Endodermal cell (in vitro differentiated cells): ENCODE measurements at regions not wholly inside any gene's neighbourhood (a gene's known extent, or its start where the extent isn't known, plus 50 kb on each side); places are given as distances from the start of the nearest gene placed in this dataset.
"Not testable (repeated sequence)": the region's sequence is repeated elsewhere in the genome, so short reads cannot be mapped to it uniquely, and the experiment has no call there.

Experiments used
- DNase-seq: peaks from one replicate; pipeline ENCODE4 v3.0.0-alpha.2; 2017
- H3K27ac ChIP-seq: 2 replicates; pipeline ENCODE4 v1.5.1; 2013; ENCODE audit warnings: mild to moderate bottlenecking, low read depth, low read length, moderate library complexity
- H3K27me3 ChIP-seq: 2 replicates; pipeline ENCODE4 v1.6.1; 2013; ENCODE audit warnings: mild to moderate bottlenecking, low read length, moderate library complexity; ENCODE audit not compliant: insufficient read depth, control insufficient read depth, poor library complexity, severe bottlenecking
- H3K36me3 ChIP-seq: 2 replicates; pipeline ENCODE4 v1.7.0; 2013; ENCODE audit warnings: mild to moderate bottlenecking, low read length, moderate library complexity; ENCODE audit not compliant: control insufficient read depth, insufficient read depth
- H3K4me1 ChIP-seq: one replicate; pipeline ENCODE4 v1.7.0; 2013; ENCODE audit warnings: low read length; ENCODE audit not compliant: control insufficient read depth, insufficient read depth
- H3K4me3 ChIP-seq: 2 replicates; pipeline ENCODE4 v1.5.1; 2013; ENCODE audit warnings: mild to moderate bottlenecking, low read length, moderate library complexity
- H3K9ac ChIP-seq: 2 replicates; pipeline ENCODE4 v1.6.1; 2013; ENCODE audit warnings: mild to moderate bottlenecking, low read length, moderate library complexity; ENCODE audit not compliant: poor library complexity, severe bottlenecking; ENCODE audit errors: extremely low read depth
- H3K9me3 ChIP-seq: 2 replicates; pipeline ENCODE4 v1.6.1; 2013; ENCODE audit warnings: mild to moderate bottlenecking, low read length, moderate library complexity; ENCODE audit not compliant: control insufficient read depth
- H3K27ac Mint-ChIP-seq: 2 replicates; pipeline ENCODE4 v1.8.0; 2020; ENCODE audit warnings: mixed read lengths
- H3K27me3 Mint-ChIP-seq: 2 replicates; pipeline ENCODE4 v1.8.0; 2021; ENCODE audit warnings: mild to moderate bottlenecking, mixed read lengths; ENCODE audit not compliant: insufficient read depth
- H3K36me3 Mint-ChIP-seq: 2 replicates; pipeline ENCODE4 v1.8.0; 2020; ENCODE audit warnings: low read depth, mixed read lengths
- H3K4me1 Mint-ChIP-seq: 2 replicates; pipeline ENCODE4 v1.8.0; 2020; ENCODE audit warnings: mixed read lengths
- H3K4me3 Mint-ChIP-seq: 2 replicates; pipeline ENCODE4 v1.8.0; 2020; ENCODE audit warnings: mild to moderate bottlenecking, moderate library complexity, mixed read lengths
- H3K9me3 Mint-ChIP-seq: 2 replicates; pipeline ENCODE4 v1.8.0; 2020; ENCODE audit warnings: mild to moderate bottlenecking, mixed read lengths
- CTCF ChIP-seq: fragments of 200-600 bp; sonication (generic); conservative IDR thresholded peaks from 2 replicates; pipeline ENCODE4 v1.5.0; 2021; ENCODE audit warnings: antibody characterized with exemption, mild to moderate bottlenecking
- WGBS, 2 experiments: methylation state at CpG; one replicate each; pipeline versions ENCODE4 v1.1.5 to v1.1.7; 2013; ENCODE audit warnings: missing lambda C conversion rate in 2 of 2, mixed read lengths in 1 of 2; ENCODE audit not compliant: insufficient coverage in 1 of 2, insufficient read length in 1 of 2; 5-methylcytosine and 5-hydroxymethylcytosine counted together

- H3K9me3 Mint-ChIP-seq, result no peaks in the 10 kb centered on the region
- no peaks in the 10 kb centered on the region for H3K4me1 ChIP-seq
- peaks cover 3% of the 10 kb centered on the region for H3K27me3 Mint-ChIP-seq
- no peak overlapping the region for H3K27ac ChIP-seq
- H3K36me3 Mint-ChIP-seq, result no peaks in the 10 kb centered on the region
- H3K4me3 ChIP-seq, result no peak overlapping the region
- no peaks in the 10 kb centered on the region for H3K4me1 Mint-ChIP-seq
- H3K27ac Mint-ChIP-seq, result no peak overlapping the region
- TF ChIP-seq CTCF, result no peak
- no peaks in the 10 kb centered on the region for H3K9me3 ChIP-seq
- H3K4me3 Mint-ChIP-seq, result no peak overlapping the region
- no peak for DNase-seq
- 40 to 93% methylated on average over 1 to 2 of the region's 2 CpGs for WGBS, 2 experiments
- no peak overlapping the region for H3K9ac ChIP-seq
- no peaks in the 10 kb centered on the region for H3K36me3 ChIP-seq
- H3K27me3 ChIP-seq, result no peaks in the 10 kb centered on the region
Measured at GRCh38 chr5:118293378-118293777, 695.0 kb downstream of the DTWD2 start.

GRCh38 chr5:118290204-118290603 lies 698.1 kb downstream of the DTWD2 start:
- H3K9me3 ChIP-seq, result no peaks in the 10 kb centered on the region
- no peaks in the 10 kb centered on the region for H3K27me3 ChIP-seq
- Mint-ChIP-seq H3K27me3 (no peaks in the 10 kb centered on the region), H3K27ac (no peak overlapping the region), H3K9me3 (no peaks in the 10 kb centered on the region), H3K4me1 (no peaks in the 10 kb centered on the region), H3K4me3 (no peak overlapping the region), H3K36me3 (no peaks in the 10 kb centered on the region)
- no peak overlapping the region for H3K9ac ChIP-seq
- no peaks in the 10 kb centered on the region for H3K4me1 ChIP-seq
- H3K27ac ChIP-seq, result no peak overlapping the region
- no peak for TF ChIP-seq CTCF
- WGBS, 2 experiments, result 88% methylated on average over 1 of the region's 1 CpG; no CpG with 5 or more reads in 1 of the 2 experiments
- no peaks in the 10 kb centered on the region for H3K36me3 ChIP-seq
- no peak for DNase-seq
- no peak overlapping the region for H3K4me3 ChIP-seq

- not testable (repeated sequence) for H3K27ac Mint-ChIP-seq, H3K4me3 Mint-ChIP-seq, H3K9me3 Mint-ChIP-seq, H3K9me3 ChIP-seq, H3K36me3 ChIP-seq, H3K4me1 ChIP-seq, H3K27ac ChIP-seq, H3K4me1 Mint-ChIP-seq, H3K27me3 ChIP-seq, H3K27me3 Mint-ChIP-seq, H3K4me3 ChIP-seq, H3K9ac ChIP-seq, DNase-seq, H3K36me3 Mint-ChIP-seq
- WGBS, 2 experiments, result 92 to 94% methylated on average over 3 of the region's 4 CpGs
Measured at GRCh38 chr5:118284230-118284629, 704.1 kb downstream of the DTWD2 start.

- WGBS, 2 experiments, result 93 to 97% methylated on average over 11 to 40 of the region's 42 CpGs
- not testable (repeated sequence) for H3K27ac Mint-ChIP-seq, H3K9me3 ChIP-seq, H3K27me3 Mint-ChIP-seq, H3K36me3 Mint-ChIP-seq, H3K4me3 ChIP-seq, H3K27ac ChIP-seq, DNase-seq, H3K4me3 Mint-ChIP-seq, H3K9me3 Mint-ChIP-seq, H3K36me3 ChIP-seq, H3K27me3 ChIP-seq, H3K9ac ChIP-seq, H3K4me1 Mint-ChIP-seq, H3K4me1 ChIP-seq
Measured at GRCh38 chr5:118282480-118283038, 705.8 kb downstream of the DTWD2 start.
